ENCODE measurements at regions not wholly inside any gene's neighbourhood (a gene's known extent, or its start where the extent isn't known, plus 50 kb on each side); places are given as distances from the start of the nearest gene placed in this dataset.

DNA sequence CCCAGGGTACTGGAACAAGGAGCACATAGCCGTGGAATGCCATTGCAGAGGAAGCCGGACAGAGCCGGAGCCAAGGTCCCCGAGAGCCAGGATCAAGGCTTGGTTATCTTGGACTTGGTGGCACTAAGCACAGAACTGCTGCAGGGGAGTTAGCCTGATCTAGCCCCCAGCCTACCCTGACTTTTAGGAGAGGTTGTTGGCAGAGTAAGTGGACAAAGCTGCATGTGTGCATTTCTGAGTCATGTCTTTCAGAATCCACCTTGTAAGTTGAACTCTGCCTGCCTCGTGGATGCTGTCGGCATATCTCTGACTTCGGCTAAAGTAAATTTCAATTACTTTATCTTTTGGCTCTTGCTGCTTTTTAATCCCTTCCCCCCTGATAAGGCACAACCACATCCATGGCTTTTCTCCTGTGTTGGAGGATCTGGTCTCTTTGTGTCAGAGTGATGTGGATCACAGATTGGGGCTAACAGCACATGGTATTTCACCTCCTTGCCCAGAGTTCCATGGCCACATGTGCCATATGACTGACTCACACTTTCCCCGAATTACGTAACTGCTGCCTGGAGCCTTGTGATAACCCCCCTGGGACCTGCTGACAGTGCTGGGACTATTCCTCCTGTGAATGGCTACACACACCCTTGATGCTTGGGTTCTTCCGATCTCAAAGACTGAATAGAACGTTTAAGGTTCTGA, 240.3 kb downstream of the EMP1 start:
- CTCF ChIA-PET, result no interaction called here
- POLR2A ChIA-PET, result no interaction called here
- DNase-seq (ENCODE audit: extremely low spot score), result no peak
- TF ChIP-seq, protein P1, sequence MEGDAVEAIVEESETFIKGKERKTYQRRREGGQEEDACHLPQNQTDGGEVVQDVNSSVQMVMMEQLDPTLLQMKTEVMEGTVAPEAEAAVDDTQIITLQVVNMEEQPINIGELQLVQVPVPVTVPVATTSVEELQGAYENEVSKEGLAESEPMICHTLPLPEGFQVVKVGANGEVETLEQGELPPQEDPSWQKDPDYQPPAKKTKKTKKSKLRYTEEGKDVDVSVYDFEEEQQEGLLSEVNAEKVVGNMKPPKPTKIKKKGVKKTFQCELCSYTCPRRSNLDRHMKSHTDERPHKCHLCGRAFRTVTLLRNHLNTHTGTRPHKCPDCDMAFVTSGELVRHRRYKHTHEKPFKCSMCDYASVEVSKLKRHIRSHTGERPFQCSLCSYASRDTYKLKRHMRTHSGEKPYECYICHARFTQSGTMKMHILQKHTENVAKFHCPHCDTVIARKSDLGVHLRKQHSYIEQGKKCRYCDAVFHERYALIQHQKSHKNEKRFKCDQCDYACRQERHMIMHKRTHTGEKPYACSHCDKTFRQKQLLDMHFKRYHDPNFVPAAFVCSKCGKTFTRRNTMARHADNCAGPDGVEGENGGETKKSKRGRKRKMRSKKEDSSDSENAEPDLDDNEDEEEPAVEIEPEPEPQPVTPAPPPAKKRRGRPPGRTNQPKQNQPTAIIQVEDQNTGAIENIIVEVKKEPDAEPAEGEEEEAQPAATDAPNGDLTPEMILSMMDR (IDR thresholded peaks at IDR 0.05; ENCODE audit: control extremely low read depth, extremely low read depth, low read depth, missing control alignments), result no peak

DNA sequence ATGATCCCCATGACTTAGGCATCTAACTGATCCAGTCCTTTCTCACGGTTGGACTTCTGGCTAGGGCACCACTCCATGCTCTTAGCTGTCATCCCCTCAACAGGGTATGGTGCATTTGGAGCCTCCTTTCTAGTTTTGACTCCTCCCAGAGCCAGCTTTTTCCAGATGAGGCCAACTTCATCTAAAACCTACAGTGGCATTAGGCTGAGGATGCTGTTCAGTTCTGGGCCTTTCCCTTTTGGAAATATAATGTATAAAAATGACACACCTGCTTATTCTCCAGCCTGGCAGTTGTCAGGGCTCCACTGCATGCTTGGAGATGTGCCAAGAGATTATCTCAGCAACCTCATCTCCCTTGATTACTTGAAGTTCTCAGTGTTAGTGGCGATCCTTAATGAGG, 239.7 kb downstream of the EMP1 start:
- no peak for DNase-seq (ENCODE audit: extremely low spot score)
- TF ChIP-seq, protein P1 (IDR thresholded peaks at IDR 0.05; ENCODE audit: control extremely low read depth, extremely low read depth, low read depth, missing control alignments), result no peak
- CTCF ChIA-PET, result no interaction called here
- POLR2A ChIA-PET, result no interaction called here

DNA sequence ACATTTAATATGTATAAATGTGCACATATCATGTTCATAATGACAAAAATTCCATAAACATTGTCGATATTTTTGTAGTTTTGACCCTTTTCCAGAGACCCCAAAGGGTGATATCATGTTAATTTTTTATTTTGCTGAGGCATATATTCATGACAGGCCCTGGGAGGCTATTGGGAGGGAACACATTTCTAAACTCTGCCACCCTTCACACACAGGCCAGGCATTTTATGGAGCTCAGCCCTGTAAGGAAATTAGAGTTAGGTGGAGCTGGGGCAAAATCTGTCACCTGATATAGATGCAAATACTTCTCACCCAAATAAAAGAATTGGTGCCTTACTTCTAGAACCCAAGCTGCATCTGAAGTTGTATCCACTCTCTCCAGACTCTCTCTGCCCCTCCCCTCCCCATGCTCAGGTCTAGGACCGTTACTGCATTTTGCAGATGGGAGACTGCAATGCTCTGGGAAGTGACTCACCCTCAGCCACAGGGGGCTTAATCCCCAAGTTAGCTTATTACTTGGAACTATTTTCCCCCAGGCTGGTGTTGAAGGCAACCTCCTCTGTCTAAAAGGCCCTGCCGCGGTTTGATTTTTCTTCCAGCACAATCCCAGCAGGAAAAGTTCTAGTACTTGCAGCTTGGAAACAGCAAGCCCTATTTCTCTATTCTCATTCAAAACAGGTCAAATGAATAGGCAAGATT, 238.9 kb downstream of the EMP1 start:
- CTCF ChIA-PET, result no interaction called here
- TF ChIP-seq, protein P1 (IDR thresholded peaks at IDR 0.05; ENCODE audit: control extremely low read depth, extremely low read depth, low read depth, missing control alignments), result no peak
- DNase-seq (ENCODE audit: extremely low spot score), result no peak
- POLR2A ChIA-PET, result no interaction called here

DNA sequence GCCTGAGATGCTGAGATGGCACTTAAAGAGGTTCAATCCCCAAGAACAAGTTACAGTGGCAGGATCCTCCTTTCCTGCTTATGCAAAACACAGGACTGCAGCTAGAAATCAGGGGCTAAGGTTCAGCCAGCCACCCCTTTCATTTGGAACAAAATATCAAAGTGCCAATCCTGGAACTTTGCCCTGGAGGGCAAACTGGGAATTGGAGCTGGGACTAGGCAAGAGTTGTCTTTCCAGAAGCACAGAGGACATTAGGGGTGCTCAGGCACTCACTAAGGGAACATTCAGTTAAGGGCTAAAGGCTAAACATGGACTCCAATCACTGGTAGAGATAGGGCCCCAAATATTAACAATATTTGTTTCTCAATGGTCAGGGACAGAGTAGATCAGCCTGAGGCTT, 237.2 kb downstream of the EMP1 start:
- ChIA-PET POLR2A (no interaction called here), CTCF (interaction anchor here (1.6 kb wide), 1 partner anchor 19 kb away, joined by 3 read pairs; no protein-coding TSS in a partner anchor)
- no peak for DNase-seq (ENCODE audit: extremely low spot score)
- TF ChIP-seq, protein P1 (IDR thresholded peaks at IDR 0.05; ENCODE audit: control extremely low read depth, extremely low read depth, low read depth, missing control alignments), result no peak

DNA sequence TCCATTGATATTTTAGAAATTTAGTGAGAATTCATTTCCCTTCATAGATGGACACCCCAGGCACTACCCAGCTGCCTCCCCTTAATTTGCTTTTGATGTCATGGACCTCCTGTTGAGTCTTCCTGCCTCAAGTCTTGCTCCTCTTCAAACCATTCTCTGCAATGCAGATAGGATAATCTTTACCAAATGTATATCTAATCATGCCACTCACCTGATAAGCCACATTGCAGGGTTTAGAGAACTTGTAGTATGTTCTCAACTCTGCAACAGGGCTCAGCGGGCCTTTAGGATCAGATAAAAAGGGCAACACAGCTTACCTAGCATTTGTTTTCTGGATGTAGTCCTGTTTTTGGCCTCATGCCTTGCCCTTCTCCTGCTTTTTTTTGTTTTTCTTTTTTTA, 234.5 kb downstream of the EMP1 start:
- ChIA-PET CTCF (no interaction called here), POLR2A (no interaction called here)
- no peak for DNase-seq (ENCODE audit: extremely low spot score)
- TF ChIP-seq, protein P1 (IDR thresholded peaks at IDR 0.05; ENCODE audit: control extremely low read depth, extremely low read depth, low read depth, missing control alignments), result no peak

DNA sequence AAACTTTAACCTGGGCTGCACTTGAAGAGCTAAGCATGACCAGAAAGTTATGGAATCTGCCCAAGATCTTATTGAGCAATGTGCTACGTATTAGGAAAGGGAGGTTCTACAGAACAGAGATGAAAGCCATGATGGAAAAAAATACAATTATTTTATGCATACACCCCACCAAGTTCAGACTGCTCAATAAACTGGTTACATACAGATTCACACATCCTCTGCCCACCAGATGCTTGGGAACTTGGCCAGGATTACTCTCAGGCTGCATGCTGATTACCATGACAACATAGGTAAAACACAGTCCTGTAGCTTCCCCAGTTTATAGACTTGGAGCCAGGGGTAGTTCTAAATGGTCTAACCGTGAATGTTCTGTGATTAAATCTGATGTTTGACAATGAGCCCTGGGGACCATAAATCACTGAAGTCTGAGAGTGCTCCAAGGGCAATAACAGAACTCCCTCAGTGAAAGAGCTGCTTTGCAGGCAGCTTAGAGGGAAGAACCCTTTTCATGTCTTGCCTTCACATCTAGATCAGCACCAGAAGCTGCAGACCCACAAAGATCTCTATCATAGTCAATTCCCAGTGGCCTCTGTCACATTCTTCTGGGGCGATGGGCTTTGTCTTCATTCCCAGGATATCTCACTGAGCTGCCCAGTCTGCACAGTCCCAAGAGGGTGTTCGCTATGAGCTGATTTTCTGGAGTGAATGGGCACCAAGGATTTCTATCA, 232.2 kb downstream of the EMP1 start:
- no peak for DNase-seq (ENCODE audit: extremely low spot score)
- TF ChIP-seq, protein P1 (IDR thresholded peaks at IDR 0.05; ENCODE audit: control extremely low read depth, extremely low read depth, low read depth, missing control alignments), result no peak
- ChIA-PET POLR2A (no interaction called here), CTCF (no interaction called here)

Measured in GM10248 (cell line).